ENCODE measurements at regions not wholly inside any gene's neighbourhood (a gene's known extent, or its start where the extent isn't known, plus 50 kb on each side); places are given as distances from the start of the nearest gene placed in this dataset.

DNA sequence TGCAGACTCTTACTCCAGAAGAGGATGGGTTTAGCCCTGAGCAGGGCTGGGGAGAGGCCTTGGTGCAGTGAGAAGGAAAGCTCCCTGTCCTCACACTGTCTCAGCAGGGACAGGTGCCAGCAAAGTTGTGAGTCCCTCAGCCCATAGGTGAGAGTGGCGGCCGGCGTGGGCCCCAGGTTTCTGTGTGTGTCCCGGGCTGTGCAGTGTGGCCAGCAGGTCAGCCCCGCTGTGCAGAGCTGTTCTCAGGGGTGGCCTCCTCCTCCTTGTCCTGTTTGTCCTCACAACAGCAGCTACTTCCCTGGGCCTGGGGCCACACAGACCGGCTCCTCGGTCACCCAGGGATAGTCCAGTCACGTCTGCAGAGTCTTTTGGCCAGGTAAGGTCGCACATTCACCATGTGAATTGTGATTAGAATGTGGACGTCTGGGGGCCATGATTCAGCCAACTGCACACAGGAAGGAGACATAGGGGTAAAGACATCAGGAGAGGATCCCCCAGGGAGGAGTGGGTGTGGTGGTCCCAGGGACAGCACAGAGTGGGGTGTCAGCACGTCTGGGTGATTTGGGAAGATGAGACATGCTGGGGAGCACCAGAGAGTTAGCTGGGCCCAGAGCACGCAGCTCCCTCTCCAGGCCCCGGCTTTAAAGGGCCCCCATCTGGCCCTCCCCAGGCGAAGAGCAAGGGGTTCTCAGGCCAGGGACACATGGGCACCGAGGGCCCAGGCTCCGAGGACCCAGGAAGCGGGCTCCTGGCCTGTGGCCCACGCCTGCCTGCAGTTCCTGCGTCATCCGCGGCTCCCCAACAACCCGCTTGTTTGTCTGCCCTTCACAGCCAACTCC is 81.6 kb downstream of the MYEOV start:
- TF ChIP-seq POLR2A (IDR thresholded peaks at IDR 0.05; ENCODE audit: low read length) (no peak), GATA1 (IDR thresholded peaks at IDR 0.05; ENCODE audit: low read depth, low read length) (no peak)
